ENCODE measurements at regions not wholly inside any gene's neighbourhood (a gene's known extent, or its start where the extent isn't known, plus 50 kb on each side); places are given as distances from the start of the nearest gene placed in this dataset.

- no peak for TF ChIP-seq CTCF (IDR thresholded peaks at IDR 0.05; ENCODE audit: borderline replicate concordance, extremely low read depth, low read length, poor library complexity, severe bottlenecking)
- TF ChIP-seq EZH2 (IDR thresholded peaks at IDR 0.05; ENCODE audit: borderline replicate concordance, low read depth, low read length, severe bottlenecking): no peak
Measured at GRCh38 chr9:82504620-82505019, 516.0 kb downstream of the SPATA31D1 start.
